A673 (cell line): ENCODE measurements at regions not wholly inside any gene's neighbourhood (a gene's known extent, or its start where the extent isn't known, plus 50 kb on each side); places are given as distances from the start of the nearest gene placed in this dataset.
"Not testable (repeated sequence)": the region's sequence is repeated elsewhere in the genome, so short reads cannot be mapped to it uniquely, and the experiment has no call there.

Experiments used
- BruUV-seq: library from RNA; stranded (reverse); fragments of 400-500 nt; replicated peaks from 2 replicates; lab custom pipeline; 2021; lab: Mats Ljungman, UMichigan
- CTCF ChIA-PET: fragments of 300-600 bp; sonication (Branson Sonifier 250); formaldehyde crosslinking; loops from one replicate; lab custom pipeline; 2022; ENCODE audit warnings: antibody characterized with exemption; lab: Charles Lee
- POLR2A ChIA-PET: fragments of 300-600 bp; sonication (Branson Sonifier 250); formaldehyde crosslinking; loops from one replicate; lab custom pipeline; 2022; ENCODE audit warnings: antibody characterized with exemption; ENCODE audit not compliant: low non-redundant PET; lab: Charles Lee
- DNase-seq: peaks from one replicate; pipeline ENCODE4 v3.0.0-alpha.2; 2015; ENCODE audit warnings: low spot score
- H3K27ac ChIP-seq: fragments of 200-600 bp; sonication (generic); 2 replicates; pipeline ENCODE4 v1.5.1; 2016; ENCODE audit warnings: mixed run types, low read depth, mild to moderate bottlenecking, mixed read lengths, antibody characterized with exemption, low read length; ENCODE audit not compliant: poor library complexity, severe bottlenecking
- H3K27me3 ChIP-seq: fragments of 200-600 bp; sonication (generic); replicated peaks from 2 replicates; pipeline ENCODE4 v1.6.1; 2017; ENCODE audit warnings: mixed run types, low read depth, mild to moderate bottlenecking, mixed read lengths, antibody characterized with exemption, low read length; ENCODE audit not compliant: insufficient read depth, poor library complexity
- H3K36me3 ChIP-seq: fragments of 200-600 bp; sonication (generic); 2 replicates; pipeline ENCODE4 v1.6.1; 2016; ENCODE audit warnings: mixed run types, mild to moderate bottlenecking, mixed read lengths, antibody characterized with exemption, low read length; ENCODE audit not compliant: insufficient read depth, poor library complexity, severe bottlenecking
- H3K4me1 ChIP-seq: fragments of 200-600 bp; sonication (generic); 2 replicates; pipeline ENCODE4 v1.6.1; 2017; ENCODE audit warnings: mixed run types, mild to moderate bottlenecking, mixed read lengths, antibody characterized with exemption, low read length; ENCODE audit not compliant: insufficient read depth, poor library complexity, severe bottlenecking
- H3K4me3 ChIP-seq: fragments of 200-600 bp; sonication (generic); 2 replicates; pipeline ENCODE4 v1.5.1; 2016; ENCODE audit warnings: low read depth, mixed run types, mild to moderate bottlenecking, mixed read lengths, low read length; ENCODE audit not compliant: poor library complexity, severe bottlenecking
- H3K9me3 ChIP-seq: fragments of 200-600 bp; sonication (generic); 2 replicates; pipeline ENCODE4 v1.6.1; 2016; ENCODE audit warnings: mixed run types, low read depth, mild to moderate bottlenecking, mixed read lengths, antibody characterized with exemption, low read length; ENCODE audit not compliant: poor library complexity, severe bottlenecking
- CTCF ChIP-seq: fragments of 300-800, 200-600 bp; sonication (generic); conservative IDR thresholded peaks from 2 replicates; pipeline ENCODE4 v1.5.1; 2017; ENCODE audit warnings: low read depth, mild to moderate bottlenecking, antibody characterized with exemption, low read length, moderate library complexity, mixed read lengths
- EZH2 ChIP-seq: fragments of 200-600 bp; sonication (generic); IDR thresholded peaks from 2 replicates; pipeline ENCODE4 v1.6.1; 2017; ENCODE audit warnings: borderline replicate concordance, low read depth, mild to moderate bottlenecking, mixed read lengths, antibody characterized with exemption, low read length; ENCODE audit not compliant: poor library complexity, severe bottlenecking
- intact Hi-C: fragments of 100-400 bp; cut with micrococcal nuclease; formaldehyde crosslinking; loops from one replicate; pipeline ENCODE4 v1.10.0; 2022; ENCODE audit not compliant: unreplicated experiment

- Histone ChIP-seq H3K4me1 (peaks cover 5% of the 10 kb centered on the region), H3K27me3 (no peaks in the 10 kb centered on the region), H3K9me3 (no peaks in the 10 kb centered on the region), H3K36me3 (no peaks in the 10 kb centered on the region), H3K4me3 (no peak overlapping the region), H3K27ac (no peak overlapping the region)
- no peak for TF ChIP-seq CTCF
- TF ChIP-seq EZH2 = no peak
- DNase-seq = no peak
- BruUV-seq = no TSS peak
- CTCF ChIA-PET = no interaction called here
- POLR2A ChIA-PET = no interaction called here
- intact Hi-C loops = no loop called here
Measured at GRCh38 chr6:81933089-81933488, 180.6 kb upstream of the TENT5A start.

DNA sequence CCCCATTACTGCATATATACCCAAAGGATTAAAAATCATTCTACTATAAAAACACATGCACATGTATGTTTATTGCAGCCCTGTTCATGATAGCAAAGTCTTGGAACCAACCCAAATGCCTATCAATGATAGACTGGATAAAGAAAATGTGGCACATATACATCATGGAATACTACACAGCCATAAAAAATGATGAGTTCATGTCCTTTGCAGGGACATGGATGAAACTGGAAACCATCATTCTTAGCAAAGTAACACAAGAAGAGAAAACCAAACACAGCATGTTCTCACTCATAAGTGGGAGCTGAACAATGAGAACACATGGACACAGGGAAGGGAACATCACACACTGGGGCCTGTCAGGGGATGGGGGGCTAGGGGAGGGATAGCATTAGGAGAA, 180.0 kb upstream of the TENT5A start:
- H3K9me3 ChIP-seq, H3K36me3 ChIP-seq, intact Hi-C loops, H3K4me1 ChIP-seq, BruUV-seq, POLR2A ChIA-PET, DNase-seq, H3K4me3 ChIP-seq, CTCF ChIA-PET, H3K27ac ChIP-seq, H3K27me3 ChIP-seq: not testable (repeated sequence)

DNA sequence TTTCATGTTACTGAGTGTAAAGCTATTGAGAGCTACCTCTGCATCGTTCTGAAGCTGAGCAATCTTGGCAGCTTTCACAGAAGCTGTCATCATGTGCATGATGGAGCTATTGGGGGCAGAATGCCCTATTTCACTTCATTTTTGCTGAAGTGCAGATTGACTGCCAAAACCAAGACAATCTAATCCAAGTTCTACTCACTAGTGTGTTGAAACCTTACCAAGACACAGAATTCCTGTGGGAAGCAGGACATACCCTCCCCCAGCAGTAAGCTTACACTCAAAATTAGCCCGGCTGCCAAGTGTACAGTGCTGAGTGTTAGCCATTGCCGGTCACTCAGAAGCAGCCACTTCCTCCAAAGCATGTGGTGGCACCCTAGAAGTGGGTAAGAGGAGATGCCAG, 177.3 kb upstream of the TENT5A start:
- DNase-seq = no peak
- H3K4me3 ChIP-seq = no peak overlapping the region
- H3K4me1 ChIP-seq = no peaks in the 10 kb centered on the region
- no peaks in the 10 kb centered on the region for H3K27me3 ChIP-seq
- CTCF ChIA-PET = no interaction called here
- H3K36me3 ChIP-seq = no peaks in the 10 kb centered on the region
- intact Hi-C loops = no loop called here
- TF ChIP-seq CTCF (no peak), EZH2 (no peak)
- POLR2A ChIA-PET = no interaction called here
- no TSS peak for BruUV-seq
- no peaks in the 10 kb centered on the region for H3K9me3 ChIP-seq
- no peak overlapping the region for H3K27ac ChIP-seq

DNA sequence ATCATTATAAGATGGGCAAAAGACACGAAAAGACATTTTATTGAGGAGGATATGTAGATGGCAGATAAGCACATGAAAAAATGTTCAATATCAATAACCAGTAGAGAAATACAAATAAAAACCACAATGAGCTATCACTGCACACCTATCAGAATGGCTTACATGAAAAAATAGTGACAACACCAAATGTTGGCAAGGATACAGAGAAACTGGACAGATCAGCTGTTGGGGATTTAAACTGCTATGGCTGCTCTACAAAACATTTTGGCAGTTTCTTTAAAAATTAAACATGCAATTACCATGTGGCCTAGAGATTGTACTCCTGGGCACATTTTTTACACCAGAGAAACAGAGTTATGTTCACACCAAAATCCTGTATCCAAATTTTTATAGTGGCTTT, 172.7 kb upstream of the TENT5A start:
- BruUV-seq = no TSS peak
- no peaks in the 10 kb centered on the region for H3K27me3 ChIP-seq
- TF ChIP-seq EZH2 (no peak), CTCF (no peak)
- ChIA-PET CTCF (no interaction called here), POLR2A (interaction anchor here (0.7 kb wide), 1 partner anchor 23 kb away, joined by 7 read pairs; no protein-coding TSS in a partner anchor)
- H3K36me3 ChIP-seq = no peaks in the 10 kb centered on the region
- no peak overlapping the region for H3K27ac ChIP-seq
- H3K4me3 ChIP-seq = no peak overlapping the region
- intact Hi-C loops = no loop called here
- no peaks in the 10 kb centered on the region for H3K4me1 ChIP-seq
- no peaks in the 10 kb centered on the region for H3K9me3 ChIP-seq
- no peak for DNase-seq
